Vagina (tissue), 2 donors: ENCODE measurements at regions not wholly inside any gene's neighbourhood (a gene's known extent, or its start where the extent isn't known, plus 50 kb on each side); places are given as distances from the start of the nearest gene placed in this dataset.

Experiments
- DNase-seq, 2 donors: peaks; one replicate each; pipeline ENCODE4 v3.0.0-alpha.2; 2017; ENCODE audit errors: extremely low spot score in 2 of 2
- H3K27ac ChIP-seq: fragments of 200-600 bp; sonication (generic); one replicate; pipeline ENCODE4 v1.5.1; 2019
- H3K27me3 ChIP-seq: fragments of 200-600 bp; sonication (generic); one replicate; pipeline ENCODE4 v1.5.1; 2019
- H3K36me3 ChIP-seq, 2 donors: fragments of 200-600 bp; sonication (generic); one replicate each; pipeline ENCODE4 v1.5.1; 2017 to 2019
- H3K4me1 ChIP-seq: fragments of 200-600 bp; sonication (generic); one replicate; pipeline ENCODE4 v1.5.1; 2019
- H3K4me3 ChIP-seq, 2 donors: fragments of 200-600 bp; sonication (generic); 1 replicate in 1 of 2; 2 replicates in 1 of 2; pipeline ENCODE4 v1.5.1; 2016 to 2019
- H3K9me3 ChIP-seq: fragments of 200-600 bp; sonication (generic); one replicate; pipeline ENCODE4 v1.5.1; 2019
- CTCF ChIP-seq, 3 experiments: fragments of 450-650 bp in 2 of 3; fragments of 200-600 bp in 1 of 3; sonication (generic) in 1 of 3; IDR thresholded peaks; one replicate each; pipeline ENCODE4 v1.5.1; 2017 to 2019; ENCODE audit warnings: antibody characterized with exemption in 3 of 3, mild to moderate bottlenecking in 2 of 3, moderate library complexity in 2 of 3
- POLR2A ChIP-seq, 2 donors: fragments of 450-650 bp; IDR thresholded peaks; one replicate each; pipeline ENCODE4 v1.6.1; 2017; ENCODE audit warnings: antibody characterized with exemption in 2 of 2, mild to moderate bottlenecking in 2 of 2, moderate library complexity in 2 of 2
- POLR2AphosphoS5 ChIP-seq, 2 donors: sonication (generic); formaldehyde crosslinking; IDR thresholded peaks; one replicate each; pipeline ENCODE4 v1.9.0; 2017; ENCODE audit warnings: antibody characterized with exemption in 2 of 2, mild to moderate bottlenecking in 2 of 2, low read depth in 1 of 2; ENCODE audit not compliant: insufficient read depth in 1 of 2
- intact Hi-C: fragments of 100-400 bp; cut with DNase I; formaldehyde crosslinking; loops from one replicate; pipeline ENCODE4 v1.15.1; 2023

- intact Hi-C loops, result no loop called here
- Histone ChIP-seq H3K9me3 (no peaks in the 10 kb centered on the region), H3K4me1 (no peaks in the 10 kb centered on the region), H3K36me3 (no peaks in the 10 kb centered on the region), H3K4me3 (no peak overlapping the region), H3K27ac (no peak overlapping the region), H3K27me3 (no peaks in the 10 kb centered on the region)
- TF ChIP-seq POLR2AphosphoS5 (IDR thresholded peaks at IDR 0.05; ENCODE audit: insufficient read depth in 1 of 2, low read depth in 1 of 2) (no peak), POLR2A (IDR thresholded peaks at IDR 0.05) (no peak), CTCF (IDR thresholded peaks at IDR 0.05) (no peak)
- no peak for DNase-seq
Measured at GRCh38 chr2:133936096-133936495, 317.8 kb upstream of the MGAT5 start.

GRCh38 chr2:133936601-133937000, 317.3 kb upstream of the MGAT5 start:
- intact Hi-C loops, result no loop called here
- DNase-seq, result no peak
- Histone ChIP-seq H3K27me3 (no peaks in the 10 kb centered on the region), H3K27ac (no peak overlapping the region), H3K36me3 (no peaks in the 10 kb centered on the region), H3K9me3 (no peaks in the 10 kb centered on the region), H3K4me1 (no peaks in the 10 kb centered on the region), H3K4me3 (no peak overlapping the region)
- TF ChIP-seq POLR2AphosphoS5 (IDR thresholded peaks at IDR 0.05; ENCODE audit: insufficient read depth in 1 of 2, low read depth in 1 of 2), result no peak
- no peak for TF ChIP-seq POLR2A (IDR thresholded peaks at IDR 0.05)
- TF ChIP-seq CTCF (IDR thresholded peaks at IDR 0.05), result no peak

GRCh38 chr2:133937669-133938068, 316.2 kb upstream of the MGAT5 start:
- H3K9me3 ChIP-seq, result no peaks in the 10 kb centered on the region
- H3K4me1 ChIP-seq, result no peaks in the 10 kb centered on the region
- intact Hi-C loops, result no loop called here
- H3K4me3 ChIP-seq, result no peak overlapping the region
- no peaks in the 10 kb centered on the region for H3K27me3 ChIP-seq
- no peaks in the 10 kb centered on the region for H3K36me3 ChIP-seq
- no peak overlapping the region for H3K27ac ChIP-seq
- no peak for DNase-seq
- TF ChIP-seq POLR2AphosphoS5 (IDR thresholded peaks at IDR 0.05; ENCODE audit: insufficient read depth in 1 of 2, low read depth in 1 of 2) (no peak), POLR2A (IDR thresholded peaks at IDR 0.05) (no peak), CTCF (IDR thresholded peaks at IDR 0.05) (no peak)

GRCh38 chr2:133940134-133940533, 313.7 kb upstream of the MGAT5 start:
- Histone ChIP-seq H3K27ac (no peak overlapping the region), H3K4me1 (no peaks in the 10 kb centered on the region), H3K4me3 (no peak overlapping the region), H3K27me3 (no peaks in the 10 kb centered on the region), H3K9me3 (no peaks in the 10 kb centered on the region), H3K36me3 (no peaks in the 10 kb centered on the region)
- no peak for DNase-seq
- intact Hi-C loops, result no loop called here
- TF ChIP-seq CTCF (IDR thresholded peaks at IDR 0.05) (no peak), POLR2A (IDR thresholded peaks at IDR 0.05) (no peak), POLR2AphosphoS5 (IDR thresholded peaks at IDR 0.05; ENCODE audit: insufficient read depth in 1 of 2, low read depth in 1 of 2) (no peak)

- Histone ChIP-seq H3K4me1 (no peaks in the 10 kb centered on the region), H3K9me3 (no peaks in the 10 kb centered on the region), H3K27me3 (no peaks in the 10 kb centered on the region), H3K36me3 (no peaks in the 10 kb centered on the region), H3K4me3 (no peak overlapping the region), H3K27ac (no peak overlapping the region)
- intact Hi-C loops, result no loop called here
- no peak for TF ChIP-seq POLR2AphosphoS5 (IDR thresholded peaks at IDR 0.05; ENCODE audit: insufficient read depth in 1 of 2, low read depth in 1 of 2)
- no peak for TF ChIP-seq CTCF (IDR thresholded peaks at IDR 0.05)
- TF ChIP-seq POLR2A (IDR thresholded peaks at IDR 0.05), result no peak
- no peak for DNase-seq
Measured at GRCh38 chr2:133941666-133942065, 312.2 kb upstream of the MGAT5 start.
